Hematopoietic multipotent progenitor cell (in vitro differentiated cells): ENCODE measurements at regions not wholly inside any gene's neighbourhood (a gene's known extent, or its start where the extent isn't known, plus 50 kb on each side); places are given as distances from the start of the nearest gene placed in this dataset.
"Not testable (repeated sequence)": the region's sequence is repeated elsewhere in the genome, so short reads cannot be mapped to it uniquely, and the experiment has no call there.

Experiments
- DNase-seq, 3 donors: peaks; one replicate each; pipeline ENCODE4 v3.0.0-alpha.2; 2011 to 2015; ENCODE audit warnings: low read depth in 2 of 3, low spot score in 2 of 3

DNA sequence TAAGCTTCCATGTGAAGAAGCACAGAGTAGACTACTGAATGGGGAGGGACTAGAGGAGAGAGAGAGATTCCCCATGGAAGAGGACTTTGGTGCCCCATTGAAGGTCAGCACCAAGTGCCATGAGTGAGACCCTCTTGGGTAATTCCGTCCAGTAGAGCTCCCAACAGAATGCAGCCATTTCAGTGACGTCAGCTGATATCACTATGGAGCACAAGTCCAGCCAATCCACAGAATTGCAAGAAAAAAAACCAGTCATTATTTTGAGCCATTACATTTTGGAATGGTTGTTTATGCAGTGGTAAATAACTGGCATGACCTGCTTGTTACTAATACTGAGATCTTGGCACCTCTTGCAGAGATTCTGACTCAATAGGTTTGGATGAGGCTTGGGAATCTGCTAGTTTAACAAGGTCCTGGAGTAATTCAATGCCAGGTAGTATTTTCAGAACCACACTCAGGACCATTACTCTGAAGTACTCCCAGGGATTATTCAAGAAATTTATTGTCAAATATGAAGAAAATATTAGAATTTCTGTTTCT lies 52.6 kb upstream of the SP8 start:
- no peak for DNase-seq

DNA sequence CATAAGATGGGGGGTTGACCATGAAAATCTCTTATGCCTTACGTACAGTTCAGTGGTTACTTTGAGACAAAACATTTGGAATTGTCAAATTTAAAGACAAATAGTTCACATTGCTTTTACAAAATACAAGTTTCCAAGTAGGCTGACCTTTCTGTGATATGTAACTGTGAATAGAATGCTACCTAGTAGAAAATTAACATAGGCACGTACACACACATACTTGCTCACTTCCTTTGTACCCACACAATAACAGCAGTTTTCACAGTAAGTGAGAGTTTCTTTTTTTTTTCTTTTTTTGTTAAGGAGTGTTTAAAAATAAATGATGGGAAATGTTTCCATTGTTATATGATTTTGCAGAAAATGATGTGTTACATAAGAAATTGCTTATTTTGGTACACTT lies 53.3 kb upstream of the SP8 start:
- DNase-seq = no peak

DNA sequence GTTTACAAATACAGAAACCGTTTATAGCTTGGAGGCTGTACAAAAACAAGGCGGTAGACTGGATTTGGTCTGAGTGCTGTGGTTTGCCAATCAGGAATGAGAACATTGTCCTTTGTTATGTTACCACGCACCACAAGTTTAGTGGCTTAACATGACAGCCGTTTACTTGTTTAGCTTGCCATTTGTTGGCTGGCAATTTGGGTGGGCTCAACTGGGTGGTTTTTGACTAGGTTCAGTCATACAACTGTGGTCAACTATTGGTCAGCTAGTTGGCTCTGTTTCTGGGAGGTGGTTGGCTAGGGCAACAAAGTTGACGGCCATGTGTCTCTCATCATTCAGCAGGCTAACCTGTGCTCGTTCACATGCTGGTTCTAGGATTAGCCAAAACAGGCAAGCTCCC lies 60.1 kb upstream of the SP8 start:
- no peak for DNase-seq

DNA sequence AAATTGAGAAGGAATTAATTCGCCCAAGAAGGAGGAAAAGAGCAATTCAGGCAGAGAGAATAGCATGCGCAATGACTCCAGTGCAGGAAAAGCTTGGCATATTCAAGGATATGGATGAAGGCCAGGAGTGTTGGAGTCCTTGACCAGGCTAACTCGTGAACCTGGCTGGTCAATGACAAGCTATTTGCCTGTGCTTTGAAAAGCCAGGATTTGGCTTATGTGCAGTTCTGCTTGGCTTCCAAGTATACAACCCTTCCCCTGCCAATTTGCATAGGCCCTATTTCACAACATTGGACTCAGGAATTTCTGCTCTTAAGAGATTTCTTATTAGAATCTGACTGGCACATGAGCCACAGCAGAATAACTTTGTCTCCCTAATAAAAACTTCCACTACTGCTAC lies 72.3 kb upstream of the SP8 start:
- DNase-seq = no peak

DNA sequence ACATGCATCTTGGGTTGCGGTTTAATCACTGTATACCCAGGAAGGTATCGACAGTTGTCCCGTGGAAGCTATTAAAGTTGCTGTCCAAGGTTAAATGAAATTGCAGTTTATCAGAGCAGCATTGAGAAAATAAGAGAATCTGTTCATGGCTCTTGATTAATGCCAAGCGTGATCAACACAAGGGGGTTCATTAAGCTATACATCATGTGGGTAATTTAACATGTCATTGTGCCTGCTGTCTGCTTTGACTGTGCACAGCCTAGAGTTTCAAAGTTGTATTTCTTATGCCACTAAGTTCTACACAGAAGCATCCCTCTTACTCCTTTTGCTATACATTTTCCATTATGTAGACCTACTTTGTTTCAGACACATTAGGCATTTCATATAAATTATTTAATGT lies 74.8 kb upstream of the SP8 start:
- no peak for DNase-seq

DNA sequence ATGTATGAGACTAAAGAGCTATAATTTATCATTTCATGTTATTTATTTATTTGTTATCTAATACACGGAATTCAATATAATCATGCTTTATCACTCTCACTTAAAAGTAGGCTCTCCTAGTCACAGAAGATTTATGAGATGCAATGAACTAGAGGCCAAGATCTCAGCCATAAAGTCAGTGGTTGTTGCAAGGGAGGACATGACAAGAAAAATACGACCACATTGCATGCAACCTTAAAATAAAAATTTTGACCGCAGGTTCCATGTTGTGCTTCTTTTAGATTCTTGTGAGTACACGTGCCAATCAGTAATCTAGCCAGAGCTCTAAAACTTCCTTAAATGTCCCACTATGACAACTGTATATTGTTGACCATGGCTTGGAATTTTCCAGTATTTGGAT lies 75.9 kb upstream of the SP8 start:
- no peak for DNase-seq

DNA sequence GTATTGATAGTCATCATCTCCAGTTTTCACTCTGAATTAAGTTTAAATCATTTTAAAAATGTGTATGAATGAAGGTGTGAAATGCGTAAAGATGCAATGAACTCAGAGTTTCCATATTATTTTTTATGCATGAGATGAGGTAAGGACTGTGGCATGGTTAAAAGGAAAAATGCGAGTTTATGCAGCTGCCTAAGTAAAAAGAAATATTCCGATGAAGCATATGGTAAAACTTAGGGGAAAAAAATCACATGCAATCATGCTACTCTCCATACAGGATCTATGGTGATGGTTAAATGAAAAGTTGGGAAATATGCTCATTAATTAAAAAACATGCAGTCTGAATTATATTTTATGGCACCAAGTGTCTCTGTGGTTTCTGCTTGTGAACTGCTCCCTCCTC lies 77.5 kb upstream of the SP8 start:
- DNase-seq = no peak

DNA sequence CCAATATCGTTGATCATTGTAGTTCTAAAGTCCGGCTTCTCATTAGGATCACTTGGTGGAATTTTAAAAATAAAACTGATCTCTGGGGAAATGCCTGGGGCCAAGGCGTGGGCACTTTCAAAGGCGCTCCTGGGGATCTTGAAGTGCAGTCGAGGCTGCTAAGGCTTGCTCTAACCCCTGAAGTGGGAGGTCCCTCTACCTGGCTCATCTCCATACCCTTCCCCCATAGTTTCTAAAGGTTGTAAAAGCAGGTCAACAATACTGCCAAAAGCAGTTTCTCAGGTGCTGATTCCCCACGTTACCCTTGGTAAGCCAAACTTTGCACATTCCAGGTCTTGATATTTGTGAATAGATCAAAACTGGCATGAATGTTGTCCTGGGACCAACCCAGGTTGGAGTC lies 79.0 kb upstream of the SP8 start:
- DNase-seq = no peak

DNA sequence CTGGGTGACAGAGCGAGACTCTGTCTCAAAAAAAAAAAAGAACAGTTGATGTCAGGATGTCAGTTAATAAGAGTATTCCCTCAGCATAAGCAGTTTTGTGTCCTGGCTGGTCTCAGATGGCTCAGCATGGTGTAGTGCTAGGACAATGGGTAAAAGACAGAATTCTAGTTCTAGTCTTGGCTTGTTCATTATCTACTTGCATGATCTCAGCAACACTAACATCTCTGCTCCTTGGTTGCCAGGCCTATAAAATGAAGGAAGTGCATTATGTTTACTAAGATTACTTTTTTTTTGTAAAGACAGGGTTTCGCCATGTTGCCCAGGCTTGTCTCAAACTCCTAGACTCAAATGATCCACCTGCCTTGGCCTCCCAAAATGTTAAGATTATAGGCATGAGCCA lies 84.3 kb upstream of the SP8 start:
- no peak for DNase-seq

DNA sequence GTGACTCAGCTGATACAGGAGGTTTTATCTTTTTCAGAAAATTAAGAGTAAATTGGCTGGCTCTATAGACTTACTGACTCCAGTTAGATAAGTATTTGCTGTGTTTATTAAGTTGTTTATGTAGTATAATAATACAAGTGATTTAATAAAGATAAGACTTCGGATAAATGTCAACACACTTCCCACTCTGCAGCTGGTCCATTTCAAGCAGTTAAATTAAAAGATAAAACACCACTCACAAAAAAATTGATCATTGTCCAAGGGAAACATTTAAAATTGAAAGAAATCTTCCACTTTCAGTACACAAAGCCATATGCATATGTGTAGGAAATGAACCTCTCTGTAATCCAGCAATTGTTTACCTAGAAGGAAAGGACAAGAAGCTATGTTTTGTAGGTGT lies 106.1 kb upstream of the SP8 start:
- DNase-seq = no peak

DNA sequence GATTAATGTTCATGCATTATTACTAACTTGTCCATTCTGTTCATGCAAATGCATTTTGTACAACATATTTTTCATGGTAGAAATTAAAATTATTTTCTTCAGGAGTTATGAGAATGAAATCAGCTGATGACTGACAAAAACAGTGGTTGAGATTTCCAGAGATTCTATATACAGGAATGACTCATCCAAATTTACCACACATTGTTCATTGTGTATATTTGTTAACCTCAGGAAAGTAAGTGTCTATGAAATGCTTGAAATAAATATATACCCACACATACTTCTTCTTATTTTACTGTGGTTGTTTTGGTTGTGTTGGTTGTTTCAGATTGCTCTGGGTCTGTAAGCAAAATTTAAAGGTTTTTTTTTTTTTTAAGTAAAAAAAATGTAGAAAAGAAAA lies 108.1 kb upstream of the SP8 start:
- DNase-seq = no peak

DNA sequence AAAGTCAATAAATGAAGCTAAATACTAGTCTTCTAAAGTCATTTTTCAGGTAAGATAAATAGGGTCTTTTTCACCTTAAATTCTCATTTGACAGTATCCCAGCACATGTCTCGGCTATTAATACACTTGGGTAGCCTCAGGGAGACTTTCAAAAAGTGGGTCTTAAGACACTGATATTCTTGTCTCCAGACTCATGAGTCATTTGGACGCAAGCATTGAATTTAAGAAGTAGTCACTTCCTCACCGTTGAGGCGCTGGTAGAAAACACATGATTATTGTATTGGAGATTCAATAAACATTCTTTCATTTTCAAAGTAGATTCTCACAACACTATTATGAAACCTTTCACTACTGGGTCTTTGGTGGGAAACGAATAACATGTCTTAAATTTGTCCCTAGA lies 108.9 kb upstream of the SP8 start:
- DNase-seq = no peak

DNA sequence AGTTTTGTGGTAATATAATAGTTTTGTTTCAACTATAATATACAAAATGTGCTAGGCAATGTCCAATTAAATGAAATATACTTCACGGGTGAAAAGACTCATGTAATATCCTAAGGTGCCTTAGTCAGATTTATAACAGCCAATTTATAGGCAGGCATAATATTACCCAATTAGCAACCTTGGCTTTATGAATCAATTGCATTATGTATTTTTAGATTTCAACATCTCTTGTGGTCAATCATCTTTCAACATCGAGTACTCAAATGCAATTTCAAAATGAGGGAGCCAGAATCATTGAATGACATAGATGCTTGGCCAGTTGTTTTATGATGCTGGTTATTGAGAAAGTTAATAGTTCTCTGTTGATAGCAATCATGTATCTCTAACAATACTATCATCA lies 110.3 kb upstream of the SP8 start:
- no peak for DNase-seq

DNA sequence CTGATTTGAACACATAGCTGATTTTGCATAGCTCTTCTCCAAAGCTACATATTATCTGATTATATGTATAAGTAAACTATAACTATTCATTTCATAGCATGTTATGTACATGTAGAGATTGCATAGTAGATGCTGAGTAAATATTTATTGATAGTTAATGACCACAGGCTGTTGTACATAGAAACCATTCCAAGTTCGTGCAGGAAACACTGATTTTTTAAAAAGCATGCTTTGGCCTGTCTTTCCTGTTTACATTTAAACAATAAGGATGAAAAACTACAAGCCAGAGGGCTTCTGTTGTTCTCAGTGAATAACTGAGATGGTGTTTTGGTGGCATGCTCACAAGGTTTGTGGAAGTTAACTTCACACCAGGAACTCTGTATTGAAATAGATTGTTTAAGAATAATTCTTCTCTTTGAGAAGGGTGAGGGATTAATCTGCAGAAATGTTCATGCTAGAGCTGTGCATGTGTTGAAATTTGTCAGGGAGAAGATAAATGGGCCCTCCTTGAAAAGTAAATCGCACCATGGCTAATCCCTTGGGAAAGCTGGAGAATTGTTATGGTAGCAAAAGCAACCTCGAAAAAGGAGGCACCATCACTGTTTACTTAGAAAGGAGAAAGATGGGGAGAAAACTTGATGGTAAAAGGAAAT lies 120.2 kb upstream of the SP8 start:
- no peak for DNase-seq

DNA sequence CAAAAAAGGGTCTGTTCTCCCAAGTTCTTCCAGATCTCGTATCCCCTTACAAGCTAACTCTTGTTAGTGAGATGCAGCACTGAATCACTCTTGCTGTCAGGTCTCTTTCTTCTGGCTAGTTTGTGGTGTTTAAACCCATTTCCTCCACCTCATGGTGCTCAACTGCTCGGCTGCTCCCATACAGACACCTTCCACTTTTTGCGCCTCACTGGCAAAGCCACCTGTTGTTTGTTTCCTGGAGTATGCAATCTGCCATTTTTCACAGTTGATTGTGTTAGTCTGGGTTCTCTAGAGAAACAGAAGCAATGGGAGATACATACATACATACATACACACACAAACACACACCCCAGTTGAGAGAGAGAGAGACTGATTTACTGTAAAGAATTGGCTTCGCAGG lies 124.4 kb upstream of the SP8 start:
- peak in 1 of 3 donors; percentile 42 for DNase-seq

DNA sequence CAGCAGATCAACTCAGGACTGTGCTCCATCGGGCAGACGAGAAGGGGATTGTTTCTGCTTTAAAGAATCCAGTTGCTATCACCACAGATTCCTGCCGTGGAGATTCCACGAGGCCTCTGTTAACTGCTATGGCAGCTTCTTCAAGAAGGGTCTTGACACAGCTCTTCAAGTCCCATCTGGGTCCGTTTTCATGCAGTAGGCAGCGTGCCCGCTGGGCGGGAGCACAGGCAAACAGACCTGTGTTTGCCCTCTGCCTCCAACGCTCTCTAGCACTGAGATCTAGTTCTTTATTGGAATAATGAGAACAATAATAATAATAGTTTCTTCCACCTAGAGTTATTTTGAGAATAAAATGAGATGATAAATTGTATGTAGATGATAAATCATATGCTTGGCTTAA lies 127.2 kb upstream of the SP8 start:
- no peak for DNase-seq

DNA sequence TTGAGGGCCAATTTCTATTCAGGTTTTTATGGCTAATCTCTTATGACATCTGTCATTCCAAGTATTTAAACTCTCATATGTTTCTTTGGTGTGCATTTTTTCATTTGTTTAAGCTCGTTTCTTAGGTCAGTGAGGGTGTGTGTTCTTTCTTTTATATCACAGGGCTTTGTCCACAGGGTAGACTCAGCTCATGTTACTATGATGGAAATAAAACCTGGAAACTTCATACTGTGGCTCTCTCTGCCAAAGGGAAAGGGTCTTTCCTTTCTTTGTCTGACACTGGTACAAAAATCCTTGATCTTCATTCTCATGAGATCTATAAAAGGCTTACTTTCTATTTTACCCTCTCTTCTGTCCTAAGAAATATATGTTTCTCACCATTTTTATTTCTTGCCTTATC lies 129.6 kb upstream of the SP8 start:
- no peak for DNase-seq

DNA sequence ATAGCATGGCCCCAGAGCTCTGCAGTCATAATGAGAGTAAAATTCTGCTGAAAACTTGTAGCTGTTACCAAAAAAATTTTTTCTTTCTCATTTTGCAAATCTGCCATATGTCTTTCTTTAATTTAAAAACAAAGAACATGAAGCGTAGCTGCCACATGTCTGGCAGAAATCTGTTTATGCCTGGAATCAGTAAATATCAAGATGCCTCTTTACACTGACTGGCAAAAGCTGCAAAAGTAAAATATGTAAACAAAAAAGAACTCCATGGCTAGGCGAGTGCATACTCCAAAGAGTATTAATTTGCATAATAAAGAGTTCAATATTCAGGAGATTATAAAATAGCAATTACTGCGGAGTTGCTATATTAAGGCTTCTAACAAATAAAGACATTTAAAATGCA lies 130.9 kb upstream of the SP8 start:
- no peak for DNase-seq

DNA sequence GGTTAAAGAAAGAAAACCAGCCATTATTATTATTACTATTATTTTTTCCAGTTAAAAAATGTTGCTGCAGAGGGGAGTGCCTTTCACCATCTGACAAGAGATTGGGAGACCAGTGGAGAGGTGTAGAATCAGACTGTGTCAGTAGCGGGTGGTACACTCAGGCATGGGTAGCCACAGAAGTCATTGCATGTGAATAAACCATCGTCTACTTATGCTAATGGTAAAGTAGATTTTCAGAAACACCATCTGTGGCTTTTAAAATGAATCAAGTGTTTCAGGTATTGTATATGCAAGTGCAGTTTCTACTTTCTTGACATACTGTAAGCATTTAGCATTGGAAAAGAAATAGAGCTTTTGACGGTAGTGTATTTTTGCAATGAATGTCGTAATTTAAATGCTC lies 131.5 kb upstream of the SP8 start:
- DNase-seq = no peak

DNA sequence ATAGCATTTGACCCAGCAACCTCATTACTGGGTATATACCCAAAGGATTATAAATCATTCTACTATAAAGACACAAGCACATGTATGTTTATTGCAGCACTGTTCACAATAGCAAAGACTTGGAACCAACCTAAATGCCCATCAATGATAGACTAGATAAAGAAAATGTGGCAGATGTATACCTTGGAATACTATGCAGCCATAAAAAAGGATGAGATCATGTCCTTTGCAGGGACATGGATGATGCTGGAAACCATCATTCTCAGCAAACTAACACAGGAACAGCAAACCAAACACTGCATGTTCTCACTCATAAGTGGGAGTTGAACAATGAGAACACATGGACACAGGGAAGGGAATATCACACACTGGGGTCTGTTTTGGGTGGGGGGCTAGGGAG lies 140.5 kb upstream of the SP8 start:
- DNase-seq = not testable (repeated sequence)

DNA sequence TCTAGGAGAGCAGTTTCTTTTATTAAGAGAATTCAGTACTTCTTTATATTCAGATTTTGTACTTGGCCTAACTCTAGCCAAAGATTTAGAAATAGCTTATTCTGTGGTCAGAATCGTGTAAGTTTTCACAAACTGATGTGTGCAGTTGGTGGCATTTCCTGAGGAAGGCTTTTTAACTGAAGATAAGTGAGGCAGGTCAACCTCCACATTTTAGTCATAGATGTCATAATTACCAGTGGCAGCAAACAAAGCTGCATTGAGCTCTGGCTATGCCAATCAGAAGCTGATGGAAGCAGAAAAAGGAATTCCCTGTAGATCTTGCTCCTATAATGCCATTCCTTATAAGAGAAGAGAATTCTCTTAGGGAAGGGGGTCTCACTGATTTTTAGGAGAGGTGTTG lies 141.3 kb upstream of the SP8 start:
- DNase-seq = peak in 2 of 3 donors; percentile 43 to 85

DNA sequence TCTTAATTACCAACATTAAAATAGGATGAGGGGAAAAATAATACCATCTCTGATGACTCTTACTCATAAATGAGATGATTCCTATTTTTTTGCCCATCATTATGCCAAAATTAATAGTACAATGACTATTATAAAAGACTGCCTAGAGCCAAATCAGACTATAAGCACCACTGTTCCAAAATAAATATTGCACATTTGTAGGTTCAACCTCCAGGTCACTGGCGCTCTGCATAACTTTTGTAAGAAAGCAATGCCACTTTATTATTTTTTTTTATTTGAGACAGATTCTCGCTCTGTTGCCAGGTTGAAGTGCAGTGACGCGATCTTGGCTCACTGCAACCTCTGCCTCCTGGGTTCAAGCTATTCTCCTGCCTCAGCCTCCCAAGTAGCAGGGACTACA lies 142.5 kb upstream of the SP8 start:
- DNase-seq = no peak

DNA sequence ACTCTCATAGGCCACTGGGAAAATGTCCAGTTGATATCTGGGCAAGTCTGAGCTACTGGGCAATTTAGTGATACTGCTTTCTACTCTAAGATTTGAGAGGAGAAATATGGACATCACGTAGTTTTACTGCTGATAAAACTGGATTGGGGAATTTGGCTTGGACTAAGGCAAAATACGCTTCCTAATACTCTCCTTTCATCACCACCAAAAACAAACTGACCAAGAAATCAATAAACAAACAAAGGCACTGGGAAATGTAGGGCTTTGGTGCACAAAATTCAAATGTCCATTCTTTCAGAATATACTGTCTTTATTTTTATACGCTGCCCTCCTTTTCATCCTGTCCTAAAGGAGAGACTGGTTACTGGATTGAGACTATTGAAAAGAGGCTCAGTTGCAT lies 145.1 kb upstream of the SP8 start:
- DNase-seq = no peak
